Kidney (tissue), 13 donors: ENCODE measurements at regions not wholly inside any gene's neighbourhood (a gene's known extent, or its start where the extent isn't known, plus 50 kb on each side); places are given as distances from the start of the nearest gene placed in this dataset.

ENCODE experiments used
- DNase-seq, 5 donors: peaks; one replicate each; pipeline ENCODE4 v3.0.0-alpha.2; 2013 to 2020
- FAIRE-seq: peaks from 2 replicates; lab custom pipeline; 2012; peaks lifted over from hg19 to GRCh38; lab: Jason Lieb, UNC
- H3K27ac ChIP-seq, 2 donors: one replicate each; pipeline ENCODE4 v1.7.0; 2013; ENCODE audit warnings: low read depth in 2 of 2, low read length in 2 of 2, inconsistent platforms in 1 of 2
- H3K27me3 ChIP-seq: one replicate; pipeline ENCODE4 v1.7.1; 2013; ENCODE audit warnings: low read length, inconsistent platforms; ENCODE audit not compliant: control insufficient read depth, insufficient read depth
- H3K36me3 ChIP-seq, 3 donors: one replicate each; pipeline versions ENCODE4 v1.7.0 to v1.7.1; 2013; ENCODE audit warnings: low read length in 3 of 3, control low read depth in 1 of 3, inconsistent platforms in 1 of 3; ENCODE audit not compliant: insufficient read depth in 3 of 3, control insufficient read depth in 2 of 3
- H3K4me1 ChIP-seq, 3 donors: one replicate each; pipeline versions ENCODE4 v1.7.0 to v1.7.1; 2013; ENCODE audit warnings: low read length in 3 of 3, inconsistent platforms in 1 of 3, low read depth in 1 of 3; ENCODE audit not compliant: control insufficient read depth in 2 of 3, insufficient read depth in 2 of 3
- H3K4me3 ChIP-seq, 3 donors: one replicate each; pipeline versions ENCODE4 v1.7.0 to v1.8.1; 2013; ENCODE audit warnings: low read length in 3 of 3, control low read depth in 1 of 3, inconsistent platforms in 1 of 3
- H3K9ac ChIP-seq, 3 donors: one replicate each; pipeline versions ENCODE4 v1.7.0 to v1.7.1; 2013; ENCODE audit warnings: low read length in 3 of 3, control low read depth in 1 of 3, inconsistent platforms in 1 of 3
- H3K9me3 ChIP-seq, 3 donors: one replicate each; pipeline versions ENCODE4 v1.7.0 to v1.7.1; 2013; ENCODE audit warnings: low read length in 3 of 3, control low read depth in 1 of 3, inconsistent platforms in 1 of 3; ENCODE audit not compliant: control insufficient read depth in 2 of 3, insufficient read depth in 1 of 3
- CTCF ChIP-seq: IDR thresholded peaks from 3 replicates; pipeline ENCODE4 v1.5.1; 2012; ENCODE audit warnings: mild to moderate bottlenecking, moderate library complexity, borderline replicate concordance; ENCODE audit not compliant: insufficient read depth; ENCODE audit errors: extremely low read depth
- intact Hi-C: fragments of 100-400 bp; cut with DNase I; formaldehyde crosslinking; loops from one replicate; pipeline ENCODE4 v1.11.1; 2022
- donor health status: control.
- donor health status: control.
- donor health status: control.
- donor health status: control.
- donor health status: control.
- donor health status: DM: yes; HTN: yes; CAD: no.
- donor health status: Normal renal cell carcinoma (clear cell type).

GRCh38 chr16:63789603-63790002 lies 1332.3 kb downstream of the CDH11 start:
- Histone ChIP-seq H3K9me3 (no peaks in the 10 kb centered on the region), H3K27ac (no peak overlapping the region), H3K4me1 (no peaks in the 10 kb centered on the region), H3K27me3 (no peaks in the 10 kb centered on the region), H3K4me3 (no peak overlapping the region), H3K9ac (no peak overlapping the region), H3K36me3 (no peaks in the 10 kb centered on the region)
- DNase-seq (no peak), FAIRE-seq (no peak)
- TF ChIP-seq CTCF = no peak
- intact Hi-C loops = no loop called here

GRCh38 chr16:63787014-63787413 lies 1334.8 kb downstream of the CDH11 start:
- TF ChIP-seq CTCF = no peak
- DNase-seq (no peak), FAIRE-seq (no peak)
- Histone ChIP-seq H3K9me3 (no peaks in the 10 kb centered on the region), H3K9ac (no peak overlapping the region), H3K4me1 (no peaks in the 10 kb centered on the region), H3K27me3 (no peaks in the 10 kb centered on the region), H3K36me3 (no peaks in the 10 kb centered on the region), H3K27ac (no peak overlapping the region), H3K4me3 (no peak overlapping the region)
- intact Hi-C loops = no loop called here

GRCh38 chr16:63785170-63785569 lies 1336.7 kb downstream of the CDH11 start:
- no peak for TF ChIP-seq CTCF
- Histone ChIP-seq H3K36me3 (no peaks in the 10 kb centered on the region), H3K9me3 (no peaks in the 10 kb centered on the region), H3K27me3 (no peaks in the 10 kb centered on the region), H3K9ac (no peak overlapping the region), H3K4me1 (no peaks in the 10 kb centered on the region), H3K4me3 (no peak overlapping the region), H3K27ac (no peak overlapping the region)
- DNase-seq (no peak), FAIRE-seq (no peak)
- intact Hi-C loops = no loop called here

GRCh38 chr16:63776437-63776836 lies 1345.4 kb downstream of the CDH11 start:
- H3K27me3 ChIP-seq = no peaks in the 10 kb centered on the region
- no peak overlapping the region for H3K27ac ChIP-seq
- no peak for DNase-seq
- H3K9ac ChIP-seq = no peak overlapping the region
- TF ChIP-seq CTCF = no peak
- H3K9me3 ChIP-seq = no peaks in the 10 kb centered on the region
- no peaks in the 10 kb centered on the region for H3K36me3 ChIP-seq
- intact Hi-C loops = no loop called here
- H3K4me3 ChIP-seq = no peak overlapping the region
- no peaks in the 10 kb centered on the region for H3K4me1 ChIP-seq
- no peak for FAIRE-seq
